Stimulated activated CD4-positive, alpha-beta T cell treated with anti-CD3 and anti-CD28 coated beads, Interleukin-12 subunit alpha, Interleukin-12 subunit beta, amount 100 ng/mL, for 24 hours (primary cell): ENCODE measurements at regions not wholly inside any gene's neighbourhood (a gene's known extent, or its start where the extent isn't known, plus 50 kb on each side); places are given as distances from the start of the nearest gene placed in this dataset.

Source experiments
- DNase-seq, 2 experiments: peaks; one replicate each; pipeline ENCODE4 v3.0.0-alpha.2; 2020; ENCODE audit warnings: low read depth in 2 of 2

- DNase-seq, result no peak
Observed at GRCh38 chr2:240341064-240341463, 94.4 kb upstream of the GPC1 start.

GRCh38 chr2:240343548-240343947 lies 91.9 kb upstream of the GPC1 start:
- no peak for DNase-seq

- DNase-seq, result no peak
Observed at GRCh38 chr2:240344904-240345303, 90.6 kb upstream of the GPC1 start.

- DNase-seq, result no peak
Observed at GRCh38 chr2:240346015-240346752, 89.3 kb upstream of the GPC1 start.

GRCh38 chr2:240346753-240347372 lies 88.6 kb upstream of the GPC1 start:
- no peak for DNase-seq

GRCh38 chr2:240347373-240347940 lies 88.0 kb upstream of the GPC1 start:
- DNase-seq, result no peak

- DNase-seq, result no peak
Observed at GRCh38 chr2:240347949-240348500, 87.4 kb upstream of the GPC1 start.

- no peak for DNase-seq
Observed at GRCh38 chr2:240348522-240348921, 86.9 kb upstream of the GPC1 start.

- DNase-seq, result no peak
Observed at GRCh38 chr2:240349133-240350005, 86.1 kb upstream of the GPC1 start.

GRCh38 chr2:240350006-240350355 lies 85.5 kb upstream of the GPC1 start:
- no peak for DNase-seq

- no peak for DNase-seq
Observed at GRCh38 chr2:240350696-240351087, 84.8 kb upstream of the GPC1 start.

- DNase-seq, result no peak
Observed at GRCh38 chr2:240351088-240351741, 84.2 kb upstream of the GPC1 start.

GRCh38 chr2:240351826-240352426 lies 83.5 kb upstream of the GPC1 start:
- no peak for DNase-seq

GRCh38 chr2:240353086-240353798 lies 82.2 kb upstream of the GPC1 start:
- DNase-seq, result no peak

GRCh38 chr2:240353944-240354343 lies 81.5 kb upstream of the GPC1 start:
- no peak for DNase-seq

GRCh38 chr2:240355001-240355891 lies 80.2 kb upstream of the GPC1 start:
- no peak for DNase-seq

- no peak for DNase-seq
Observed at GRCh38 chr2:240355962-240356361, 79.5 kb upstream of the GPC1 start.

GRCh38 chr2:240356700-240357640 lies 78.5 kb upstream of the GPC1 start:
- DNase-seq, result no peak
